ENCODE measurements at regions not wholly inside any gene's neighbourhood (a gene's known extent, or its start where the extent isn't known, plus 50 kb on each side); places are given as distances from the start of the nearest gene placed in this dataset.

DNA sequence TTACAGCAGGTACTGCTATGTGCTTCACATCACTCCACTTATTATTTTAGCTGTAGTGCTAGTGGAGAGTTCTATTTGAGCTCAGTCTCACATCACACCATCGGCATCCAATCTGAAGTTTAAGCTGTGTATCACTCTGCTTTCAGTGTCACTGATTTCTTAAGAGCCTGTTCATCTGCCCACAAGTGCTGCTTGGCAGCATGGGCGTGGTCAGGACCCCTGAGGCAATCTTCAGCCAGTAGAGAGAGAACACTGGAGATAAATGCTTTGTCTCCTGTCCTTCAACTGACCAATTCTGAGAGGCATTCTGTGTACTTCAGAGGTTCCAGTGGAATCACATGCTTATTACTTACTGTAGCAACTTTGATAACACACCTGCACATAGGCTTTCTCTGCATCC, 728.8 kb downstream of the RPS29 start:
- Histone ChIP-seq H3K4me1 (ENCODE audit: control insufficient read depth, extremely low read depth, insufficient read depth, low read length) (no peaks in the 10 kb centered on the region), H3K4me3 (ENCODE audit: control insufficient read depth in 2 of 3, extremely low read depth in 1 of 3, insufficient read depth in 2 of 3, low read depth in 1 of 3, low read length in 3 of 3) (no peak overlapping the region), H3K79me2 (ENCODE audit: control insufficient read depth, insufficient read depth, low read length) (no peaks in the 10 kb centered on the region), H3K36me3 (ENCODE audit: control insufficient read depth in 2 of 2, extremely low read depth in 1 of 2, insufficient read depth in 2 of 2, low read length in 2 of 2) (no peaks in the 10 kb centered on the region), H3K9me3 (ENCODE audit: control insufficient read depth, low read depth, low read length) (no peaks in the 10 kb centered on the region), H3K27ac (ENCODE audit: control insufficient read depth, insufficient read depth, low read length) (no peak overlapping the region), H3K27me3 (ENCODE audit: control insufficient read depth, extremely low read depth, insufficient read depth, low read length) (no peaks in the 10 kb centered on the region), H2AFZ (ENCODE audit: control insufficient read depth, low read length) (no peak overlapping the region), H4K20me1 (ENCODE audit: control insufficient read depth, extremely low read depth, insufficient read depth, low read length) (no peaks in the 10 kb centered on the region), H3K9ac (ENCODE audit: control insufficient read depth, extremely low read depth, insufficient read depth, low read length) (no peak overlapping the region), H3K4me2 (ENCODE audit: control insufficient read depth, extremely low read depth, insufficient read depth, low read depth, low read length) (no peak overlapping the region), H3K9me1 (ENCODE audit: control insufficient read depth, extremely low read depth, insufficient read depth, low read length) (no peaks in the 10 kb centered on the region)
- FAIRE-seq, result no peak
- dilution Hi-C loops (cut with MboI; ENCODE audit: extremely low pct_ligation_motif_present, low sequenced_read_pairs), result no loop called here
- DNase-seq (ENCODE audit: low read depth, low spot score), result no peak
- no peak for TF ChIP-seq CTCF (optimal IDR thresholded peaks at IDR 0.05 in 1 of 3, IDR thresholded peaks at IDR 0.05 in 1 of 3, conservative IDR thresholded peaks at IDR 0.05 in 1 of 3; ENCODE audit: extremely low read depth in 1 of 3, insufficient read depth in 2 of 3, low read length in 3 of 3)
- TF ChIP-seq EZH2 (IDR thresholded peaks at IDR 0.05; ENCODE audit: low read length), result no peak

- no peak overlapping the region for H2AFZ ChIP-seq (ENCODE audit: control insufficient read depth, low read length)
- no peaks in the 10 kb centered on the region for H3K4me1 ChIP-seq (ENCODE audit: control insufficient read depth, extremely low read depth, insufficient read depth, low read length)
- no peak overlapping the region for H3K9ac ChIP-seq (ENCODE audit: control insufficient read depth, extremely low read depth, insufficient read depth, low read length)
- H3K4me2 ChIP-seq (ENCODE audit: control insufficient read depth, extremely low read depth, insufficient read depth, low read depth, low read length), result no peak overlapping the region
- H3K79me2 ChIP-seq (ENCODE audit: control insufficient read depth, insufficient read depth, low read length), result no peaks in the 10 kb centered on the region
- H3K27me3 ChIP-seq (ENCODE audit: control insufficient read depth, extremely low read depth, insufficient read depth, low read length), result no peaks in the 10 kb centered on the region
- dilution Hi-C loops (cut with MboI; ENCODE audit: extremely low pct_ligation_motif_present, low sequenced_read_pairs), result no loop called here
- peaks cover 3% of the 10 kb centered on the region for H3K9me3 ChIP-seq (ENCODE audit: control insufficient read depth, low read depth, low read length)
- no peak overlapping the region for H3K4me3 ChIP-seq (ENCODE audit: control insufficient read depth in 2 of 3, extremely low read depth in 1 of 3, insufficient read depth in 2 of 3, low read depth in 1 of 3, low read length in 3 of 3)
- DNase-seq (ENCODE audit: low read depth, low spot score), result no peak
- no peak for FAIRE-seq
- H3K27ac ChIP-seq (ENCODE audit: control insufficient read depth, insufficient read depth, low read length), result no peak overlapping the region
- H4K20me1 ChIP-seq (ENCODE audit: control insufficient read depth, extremely low read depth, insufficient read depth, low read length), result no peaks in the 10 kb centered on the region
- H3K9me1 ChIP-seq (ENCODE audit: control insufficient read depth, extremely low read depth, insufficient read depth, low read length), result no peaks in the 10 kb centered on the region
- no peak for TF ChIP-seq CTCF (optimal IDR thresholded peaks at IDR 0.05 in 1 of 3, IDR thresholded peaks at IDR 0.05 in 1 of 3, conservative IDR thresholded peaks at IDR 0.05 in 1 of 3; ENCODE audit: extremely low read depth in 1 of 3, insufficient read depth in 2 of 3, low read length in 3 of 3)
- no peak for TF ChIP-seq EZH2 (IDR thresholded peaks at IDR 0.05; ENCODE audit: low read length)
- no peaks in the 10 kb centered on the region for H3K36me3 ChIP-seq (ENCODE audit: control insufficient read depth in 2 of 2, extremely low read depth in 1 of 2, insufficient read depth in 2 of 2, low read length in 2 of 2)
Measured at GRCh38 chr14:48853159-48853558, 733.0 kb downstream of the RPS29 start.
